B cell (primary cell): ENCODE measurements at regions not wholly inside any gene's neighbourhood (a gene's known extent, or its start where the extent isn't known, plus 50 kb on each side); places are given as distances from the start of the nearest gene placed in this dataset.

ENCODE experiments used
- CTCF ChIP-seq: fragments of 200-600 bp; IDR thresholded peaks from one replicate; pipeline ENCODE4 v1.8.0; 2022; ENCODE audit warnings: antibody characterized with exemption, mild to moderate bottlenecking
- EZH2 ChIP-seq: IDR thresholded peaks from 2 replicates; pipeline ENCODE4 v1.6.1; 2012; ENCODE audit warnings: borderline replicate concordance, low read depth, mild to moderate bottlenecking, moderate library complexity, low read length; ENCODE audit not compliant: insufficient read depth, poor library complexity, severe bottlenecking

DNA sequence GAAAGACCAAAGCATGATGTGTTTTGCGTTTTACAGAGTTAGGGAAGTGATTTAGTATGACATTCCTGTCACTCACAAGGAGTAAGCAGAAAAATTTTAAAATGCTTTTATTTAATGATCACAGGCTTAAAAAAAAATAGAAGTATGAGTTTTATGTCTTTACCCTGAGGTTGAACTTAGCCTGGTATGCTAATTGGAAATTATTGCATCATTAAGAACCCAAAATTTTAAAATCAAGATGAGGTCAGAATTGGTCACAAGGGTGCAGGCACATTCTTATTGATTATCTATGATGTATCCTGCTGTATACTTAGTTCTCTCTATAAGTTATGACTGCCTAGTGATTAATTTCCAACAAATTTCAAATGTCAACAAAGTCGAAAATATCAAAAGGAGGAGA lies 585.6 kb upstream of the ALCAM start:
- TF ChIP-seq CTCF (no peak), EZH2 (no peak)
